Gastrocnemius medialis (tissue), 4 donors: ENCODE measurements at regions not wholly inside any gene's neighbourhood (a gene's known extent, or its start where the extent isn't known, plus 50 kb on each side); places are given as distances from the start of the nearest gene placed in this dataset.

ENCODE experiments used
- CTCF ChIP-seq, 5 experiments: fragments of 450-650 bp in 3 of 5; fragments of 200-600 bp in 2 of 5; sonication (generic) in 2 of 5; IDR thresholded peaks in 4 of 5; conservative IDR thresholded peaks in 1 of 5; 1 replicate in 4 of 5; 2 replicates in 1 of 5; pipeline ENCODE4 v1.5.1; 2016 to 2019; ENCODE audit warnings: antibody characterized with exemption in 5 of 5, mild to moderate bottlenecking in 3 of 5, moderate library complexity in 3 of 5
- POLR2A ChIP-seq, 2 donors: fragments of 450-650 bp; IDR thresholded peaks; one replicate each; pipeline ENCODE4 v1.6.1; 2017; ENCODE audit warnings: antibody characterized with exemption in 2 of 2, mild to moderate bottlenecking in 2 of 2, moderate library complexity in 2 of 2

GRCh38 chr3:5756443-5756842, 568.9 kb downstream of the EDEM1 start:
- no peak for TF ChIP-seq CTCF (IDR thresholded peaks at IDR 0.05 in 4 of 5, conservative IDR thresholded peaks at IDR 0.05 in 1 of 5)
- TF ChIP-seq POLR2A (IDR thresholded peaks at IDR 0.05), result no peak
